DMS 273 (cell line): ENCODE measurements at regions not wholly inside any gene's neighbourhood (a gene's known extent, or its start where the extent isn't known, plus 50 kb on each side); places are given as distances from the start of the nearest gene placed in this dataset.

ENCODE experiments used
- DNase-seq: peaks from one replicate; lab custom pipeline; 2025; ENCODE audit not compliant: unreplicated experiment; lab: John Stamatoyannopoulos, UW

DNA sequence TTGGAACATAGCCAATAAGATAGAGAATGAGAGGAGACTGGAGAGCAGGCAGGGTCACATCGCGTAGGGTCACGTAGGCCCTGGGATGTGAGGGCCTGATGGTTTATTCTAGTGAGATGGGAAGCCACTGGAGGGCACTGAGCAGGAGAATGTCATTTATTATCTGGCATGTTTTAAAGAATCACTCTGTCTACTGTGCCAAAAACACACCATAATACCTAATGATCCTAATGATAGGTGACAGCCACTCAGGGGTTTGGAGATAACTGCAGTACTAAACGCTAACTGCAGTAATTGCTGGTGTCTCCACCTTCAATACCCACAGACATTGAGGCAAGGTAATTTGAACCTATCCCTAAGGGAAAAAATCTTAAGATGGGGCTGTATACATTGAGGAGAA is 185.4 kb downstream of the TTLL7 start:
- DNase-seq, result no peak

- DNase-seq, result no peak
Observed at GRCh38 chr1:83810144-83810543, 188.8 kb downstream of the TTLL7 start.

GRCh38 chr1:83808536-83808935 is 190.4 kb downstream of the TTLL7 start:
- DNase-seq, result no peak

- DNase-seq, result no peak
Observed at GRCh38 chr1:83807821-83808220, 191.1 kb downstream of the TTLL7 start.

GRCh38 chr1:83807231-83807630 is 191.7 kb downstream of the TTLL7 start:
- no peak for DNase-seq

- no peak for DNase-seq
Observed at GRCh38 chr1:83805921-83806320, 193.0 kb downstream of the TTLL7 start.

DNA sequence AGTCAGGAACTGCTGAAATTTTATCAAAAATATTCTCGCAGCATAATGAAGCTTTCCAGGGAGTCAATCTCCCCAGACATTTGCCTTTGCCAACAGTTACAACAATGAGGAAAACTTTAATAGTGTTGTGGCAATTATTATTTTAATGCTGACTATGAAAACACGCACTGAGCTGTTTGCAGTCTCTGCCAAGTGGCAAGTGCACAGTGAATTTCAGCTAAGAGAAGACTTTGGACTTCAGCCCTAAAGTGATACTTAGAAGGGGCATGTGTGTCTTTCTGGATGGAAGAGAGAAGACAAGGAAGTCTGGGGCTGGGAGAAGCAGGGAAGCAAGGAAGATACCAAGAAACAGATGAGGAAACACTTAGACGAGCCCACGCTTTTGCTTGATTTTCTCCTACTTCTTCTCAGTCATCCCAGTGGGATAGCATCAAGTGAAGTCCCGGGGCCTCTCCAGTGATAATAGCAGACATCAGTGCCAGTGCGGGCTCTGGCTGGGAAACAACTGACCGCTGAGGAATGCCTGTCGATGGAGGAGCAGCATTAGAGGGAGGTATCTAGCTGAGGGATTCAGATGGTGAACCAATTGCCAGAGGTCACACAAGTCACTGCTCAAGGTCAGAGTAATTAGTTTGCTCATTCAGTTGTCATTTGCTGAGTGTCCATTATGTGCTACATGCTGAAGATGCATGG is 196.3 kb downstream of the TTLL7 start:
- DNase-seq, result no peak

- no peak for DNase-seq
Observed at GRCh38 chr1:83802023-83802422, 196.9 kb downstream of the TTLL7 start.

DNA sequence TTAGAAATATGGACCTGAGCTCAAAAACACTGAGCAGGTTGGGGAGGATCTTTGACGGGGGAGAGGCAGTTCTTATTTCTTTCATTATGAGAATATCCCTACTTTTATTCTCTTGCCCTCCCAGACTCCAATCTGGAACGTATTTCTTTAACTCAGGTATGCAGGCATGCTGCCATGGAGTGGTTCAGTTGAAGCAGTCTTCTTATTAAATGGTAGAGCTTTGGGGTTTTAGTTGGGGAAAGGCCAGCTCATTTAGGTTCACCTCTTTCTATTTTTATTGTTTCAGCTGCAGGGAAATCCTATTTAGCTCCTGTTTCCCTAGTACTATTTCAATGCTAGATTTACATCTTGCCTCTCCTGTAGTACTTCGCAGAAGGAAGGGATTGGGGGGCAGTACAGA is 198.9 kb downstream of the TTLL7 start:
- no peak for DNase-seq

- peak; percentile 33 for DNase-seq
Observed at GRCh38 chr1:83799594-83799993, 199.3 kb downstream of the TTLL7 start.

DNA sequence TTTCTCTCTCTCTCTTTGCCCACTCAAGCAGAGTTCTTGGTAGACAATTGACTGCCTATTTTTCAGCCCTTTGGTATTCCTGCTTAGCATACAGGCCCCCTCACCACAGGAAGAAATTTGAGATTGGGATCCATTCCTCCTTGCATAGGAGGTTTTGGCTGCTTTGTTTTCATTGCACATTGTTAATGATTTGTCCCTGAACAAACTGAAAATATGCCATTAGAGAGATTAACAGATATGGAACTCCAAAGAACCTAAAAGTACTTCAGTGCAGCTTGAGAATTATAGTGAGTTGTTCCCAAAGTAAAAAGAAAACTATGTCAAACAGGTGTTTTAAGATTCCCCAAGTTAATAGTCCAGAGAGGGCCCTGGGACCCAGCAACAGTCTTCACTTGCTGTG is 200.0 kb downstream of the TTLL7 start:
- no peak for DNase-seq

GRCh38 chr1:83796409-83796808 is 202.5 kb downstream of the TTLL7 start:
- DNase-seq, result no peak

DNA sequence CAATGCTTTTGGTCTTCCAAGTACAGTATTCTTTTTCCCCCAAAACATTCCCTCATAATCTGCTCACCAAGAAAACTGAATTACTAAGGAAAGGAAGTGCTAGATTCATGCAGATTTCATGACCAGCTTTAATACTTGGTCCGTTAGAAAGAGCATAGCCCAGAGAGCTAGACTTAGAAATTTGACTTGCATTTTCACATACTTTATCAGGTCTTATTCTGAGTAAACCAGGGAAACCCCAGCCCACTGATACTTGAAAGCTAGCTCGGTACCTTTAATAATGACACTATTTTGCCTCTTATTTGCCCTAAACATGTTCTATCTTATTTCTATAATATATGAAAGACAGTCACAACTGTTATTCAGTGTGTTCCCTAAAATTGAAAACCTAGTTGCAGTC is 204.5 kb downstream of the TTLL7 start:
- no peak for DNase-seq

- DNase-seq, result no peak
Observed at GRCh38 chr1:83791821-83792437, 207.0 kb downstream of the TTLL7 start.

GRCh38 chr1:83790446-83790845 is 208.5 kb downstream of the TTLL7 start:
- no peak for DNase-seq

- no peak for DNase-seq
Observed at GRCh38 chr1:83787246-83787998, 211.5 kb downstream of the TTLL7 start.

DNA sequence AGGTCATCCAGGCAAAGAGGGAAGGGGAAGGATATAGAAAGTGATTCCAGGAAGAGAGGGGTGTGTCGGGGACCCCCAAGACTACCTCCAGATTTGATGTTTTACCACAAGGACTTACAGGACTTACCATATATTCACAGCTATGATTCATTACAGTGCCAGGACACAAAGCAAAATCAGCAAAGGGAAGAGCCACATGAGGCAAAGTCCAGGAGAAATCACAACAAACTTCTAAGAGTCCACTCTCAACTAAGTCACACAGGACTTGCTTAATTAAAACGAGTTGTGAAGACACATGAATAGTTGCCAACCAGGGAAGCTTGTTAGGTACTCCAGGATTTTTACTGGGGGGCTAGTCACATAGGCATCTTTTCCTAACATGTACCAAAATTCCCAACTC is 217.3 kb downstream of the TTLL7 start:
- no peak for DNase-seq

DNA sequence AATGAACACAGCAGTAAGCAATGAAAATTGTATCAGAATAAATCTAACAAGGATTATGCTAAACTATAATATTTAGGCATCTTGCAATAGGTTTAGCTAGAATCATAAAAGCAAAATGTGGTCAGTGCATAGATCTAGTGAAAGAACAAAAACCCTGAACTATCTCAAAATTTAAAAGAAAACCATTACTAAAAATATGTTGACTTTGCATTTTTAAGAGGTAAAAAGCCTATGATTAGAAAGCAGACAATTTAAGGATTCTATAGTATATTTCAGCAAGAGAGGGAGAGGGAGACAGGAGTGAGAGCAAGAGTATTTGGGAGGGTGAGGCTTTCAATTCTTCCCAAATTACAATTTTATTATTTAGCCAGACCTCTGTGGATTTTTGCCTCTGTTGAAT is 219.4 kb downstream of the TTLL7 start:
- DNase-seq, result no peak

DNA sequence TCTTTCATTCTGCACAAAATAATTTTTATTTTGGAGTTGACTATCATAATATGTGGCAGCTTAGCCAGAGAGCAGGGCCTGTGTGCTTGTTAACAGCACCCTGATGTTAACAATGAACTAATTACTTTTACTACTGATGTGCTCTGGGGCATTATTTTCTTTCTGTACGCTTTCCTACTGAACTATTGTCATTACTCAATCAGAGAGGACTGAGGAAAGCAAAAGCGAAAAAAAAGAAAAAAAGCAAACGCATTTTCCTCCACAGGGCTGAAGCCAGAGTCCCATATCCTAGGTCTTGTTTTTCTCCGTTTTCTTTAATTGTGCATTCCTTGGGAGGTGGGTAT is 221.2 kb downstream of the TTLL7 start:
- DNase-seq, result no peak

GRCh38 chr1:83776913-83777757 is 221.8 kb downstream of the TTLL7 start:
- no peak for DNase-seq

DNA sequence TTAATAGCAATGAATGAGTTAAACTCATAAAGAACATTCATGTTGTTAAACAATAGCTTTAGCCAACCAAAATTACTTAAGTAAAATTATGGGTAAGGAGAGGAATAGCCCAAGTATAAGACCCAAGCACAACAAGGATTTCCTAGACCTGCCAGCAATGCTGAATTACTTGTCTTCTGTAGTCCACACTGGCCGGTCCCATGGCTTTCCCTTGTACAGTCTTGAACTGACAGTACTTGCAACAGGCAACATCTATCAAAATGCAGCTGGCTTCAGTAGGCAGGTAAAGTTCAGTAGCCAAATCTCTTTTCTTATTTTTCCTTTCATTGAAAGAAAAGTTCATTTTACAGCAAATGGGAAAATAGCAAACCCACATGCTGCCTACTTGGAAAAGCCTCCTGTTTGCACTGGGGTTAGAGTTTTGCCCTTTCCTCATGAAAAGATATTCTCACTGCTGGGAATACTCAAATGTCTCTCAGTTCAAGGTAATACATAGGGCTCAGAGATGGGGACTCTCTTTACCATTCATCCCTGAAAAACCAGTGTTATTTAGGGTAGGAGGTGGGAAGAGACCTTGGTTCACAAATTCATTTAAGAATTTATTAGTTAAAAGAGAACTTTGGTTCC is 222.8 kb downstream of the TTLL7 start:
- no peak for DNase-seq
